ENCODE measurements at regions not wholly inside any gene's neighbourhood (a gene's known extent, or its start where the extent isn't known, plus 50 kb on each side); places are given as distances from the start of the nearest gene placed in this dataset.

GRCh38 chr1:87673748-87674147, 345.1 kb downstream of the LMO4 start:
- Mint-ChIP-seq H3K27ac (no peak overlapping the region), H3K36me3 (no peaks in the 10 kb centered on the region), H3K27me3 (peaks cover 9% of the 10 kb centered on the region), H3K4me1 (no peaks in the 10 kb centered on the region), H3K4me3 (no peak overlapping the region), H3K9me3 (peaks cover 3% of the 10 kb centered on the region)
- ATAC-seq, result no peak

GRCh38 chr1:87674791-87675190, 346.1 kb downstream of the LMO4 start:
- no peak for ATAC-seq
- no peak overlapping the region for H3K4me3 Mint-ChIP-seq
- peaks cover 3% of the 10 kb centered on the region for H3K9me3 Mint-ChIP-seq
- H3K36me3 Mint-ChIP-seq, result no peaks in the 10 kb centered on the region
- no peaks in the 10 kb centered on the region for H3K4me1 Mint-ChIP-seq
- no peak overlapping the region for H3K27ac Mint-ChIP-seq
- peaks cover 9% of the 10 kb centered on the region for H3K27me3 Mint-ChIP-seq

GRCh38 chr1:87678266-87678665, 349.6 kb downstream of the LMO4 start:
- Mint-ChIP-seq H3K4me1 (peaks cover 8% of the 10 kb centered on the region), H3K27ac (no peak overlapping the region), H3K4me3 (no peak overlapping the region), H3K27me3 (no peaks in the 10 kb centered on the region), H3K9me3 (no peaks in the 10 kb centered on the region), H3K36me3 (no peaks in the 10 kb centered on the region)
- ATAC-seq, result no peak

GRCh38 chr1:87682565-87682964, 353.9 kb downstream of the LMO4 start:
- H3K36me3 Mint-ChIP-seq, result no peaks in the 10 kb centered on the region
- H3K27me3 Mint-ChIP-seq, result no peaks in the 10 kb centered on the region
- no peak for ATAC-seq
- H3K4me3 Mint-ChIP-seq, result no peak overlapping the region
- H3K9me3 Mint-ChIP-seq, result no peaks in the 10 kb centered on the region
- no peak overlapping the region for H3K27ac Mint-ChIP-seq
- peaks cover 12% of the 10 kb centered on the region for H3K4me1 Mint-ChIP-seq

GRCh38 chr1:87683196-87683956, 354.7 kb downstream of the LMO4 start:
- Mint-ChIP-seq H3K36me3 (no peaks in the 10 kb centered on the region), H3K9me3 (no peaks in the 10 kb centered on the region), H3K4me3 (no peak overlapping the region), H3K27me3 (no peaks in the 10 kb centered on the region), H3K27ac (peak overlapping the region; percentile 21), H3K4me1 (peaks cover 12% of the 10 kb centered on the region)
- no peak for ATAC-seq

- no peak for ATAC-seq
- Mint-ChIP-seq H3K27me3 (no peaks in the 10 kb centered on the region), H3K4me1 (peaks cover 12% of the 10 kb centered on the region), H3K9me3 (no peaks in the 10 kb centered on the region), H3K27ac (peak overlapping the region; percentile 21), H3K36me3 (no peaks in the 10 kb centered on the region), H3K4me3 (peak overlapping the region; percentile 36)
These were observed 355.5 kb downstream of the LMO4 start for GRCh38 chr1:87684194-87684593.

GRCh38 chr1:87684713-87685205, 356.1 kb downstream of the LMO4 start:
- Mint-ChIP-seq H3K4me1 (peaks cover 12% of the 10 kb centered on the region), H3K27ac (no peak overlapping the region), H3K4me3 (no peak overlapping the region), H3K27me3 (no peaks in the 10 kb centered on the region), H3K36me3 (no peaks in the 10 kb centered on the region), H3K9me3 (no peaks in the 10 kb centered on the region)
- ATAC-seq, result no peak

- Mint-ChIP-seq H3K36me3 (no peaks in the 10 kb centered on the region), H3K27ac (no peak overlapping the region), H3K4me3 (no peak overlapping the region), H3K4me1 (peaks cover 12% of the 10 kb centered on the region), H3K9me3 (no peaks in the 10 kb centered on the region), H3K27me3 (no peaks in the 10 kb centered on the region)
- no peak for ATAC-seq
These were observed 356.8 kb downstream of the LMO4 start for GRCh38 chr1:87685311-87686135.

GRCh38 chr1:87686136-87686495, 357.4 kb downstream of the LMO4 start:
- Mint-ChIP-seq H3K27me3 (no peaks in the 10 kb centered on the region), H3K4me3 (no peak overlapping the region), H3K36me3 (no peaks in the 10 kb centered on the region), H3K27ac (no peak overlapping the region), H3K4me1 (peaks cover 12% of the 10 kb centered on the region), H3K9me3 (no peaks in the 10 kb centered on the region)
- ATAC-seq, result no peak

GRCh38 chr1:87686671-87687070, 358.0 kb downstream of the LMO4 start:
- Mint-ChIP-seq H3K36me3 (no peaks in the 10 kb centered on the region), H3K27me3 (no peaks in the 10 kb centered on the region), H3K4me1 (peaks cover 12% of the 10 kb centered on the region), H3K9me3 (no peaks in the 10 kb centered on the region), H3K27ac (no peak overlapping the region), H3K4me3 (no peak overlapping the region)
- ATAC-seq, result no peak

- Mint-ChIP-seq H3K27me3 (no peaks in the 10 kb centered on the region), H3K4me1 (peaks cover 6% of the 10 kb centered on the region), H3K4me3 (no peak overlapping the region), H3K9me3 (no peaks in the 10 kb centered on the region), H3K27ac (no peak overlapping the region), H3K36me3 (no peaks in the 10 kb centered on the region)
- ATAC-seq, result no peak
These were observed 359.5 kb downstream of the LMO4 start for GRCh38 chr1:87688136-87688535.

GRCh38 chr1:87689487-87689886, 360.8 kb downstream of the LMO4 start:
- H3K9me3 Mint-ChIP-seq, result no peaks in the 10 kb centered on the region
- no peaks in the 10 kb centered on the region for H3K27me3 Mint-ChIP-seq
- no peak overlapping the region for H3K27ac Mint-ChIP-seq
- no peaks in the 10 kb centered on the region for H3K36me3 Mint-ChIP-seq
- H3K4me3 Mint-ChIP-seq, result no peak overlapping the region
- no peak for ATAC-seq
- no peaks in the 10 kb centered on the region for H3K4me1 Mint-ChIP-seq

GRCh38 chr1:87696483-87696882, 367.8 kb downstream of the LMO4 start:
- Mint-ChIP-seq H3K27me3 (no peaks in the 10 kb centered on the region), H3K9me3 (peaks cover 12% of the 10 kb centered on the region), H3K4me1 (no peaks in the 10 kb centered on the region), H3K36me3 (peaks cover 6% of the 10 kb centered on the region), H3K4me3 (no peak overlapping the region), H3K27ac (no peak overlapping the region)
- ATAC-seq, result no peak

- Mint-ChIP-seq H3K36me3 (peaks cover 6% of the 10 kb centered on the region), H3K27me3 (no peaks in the 10 kb centered on the region), H3K4me1 (no peaks in the 10 kb centered on the region), H3K9me3 (peaks cover 16% of the 10 kb centered on the region), H3K27ac (no peak overlapping the region), H3K4me3 (no peak overlapping the region)
- no peak for ATAC-seq
These were observed 373.8 kb downstream of the LMO4 start for GRCh38 chr1:87702455-87702854.

- Mint-ChIP-seq H3K27me3 (no peaks in the 10 kb centered on the region), H3K27ac (no peak overlapping the region), H3K9me3 (peaks cover 10% of the 10 kb centered on the region), H3K36me3 (peaks cover 6% of the 10 kb centered on the region), H3K4me1 (no peaks in the 10 kb centered on the region), H3K4me3 (no peak overlapping the region)
- ATAC-seq, result no peak
These were observed 376.6 kb downstream of the LMO4 start for GRCh38 chr1:87705233-87705632.

GRCh38 chr1:87706203-87706602, 377.5 kb downstream of the LMO4 start:
- Mint-ChIP-seq H3K27me3 (no peaks in the 10 kb centered on the region), H3K36me3 (peaks cover 1% of the 10 kb centered on the region), H3K9me3 (peaks cover 7% of the 10 kb centered on the region), H3K27ac (no peak overlapping the region), H3K4me1 (no peaks in the 10 kb centered on the region), H3K4me3 (no peak overlapping the region)
- ATAC-seq, result no peak
